Hematopoietic multipotent progenitor cell treated with erythropoietin and hydrocortisone succinate and interleukin-3 and kit ligand, for 15 days (in vitro differentiated cells): ENCODE measurements at regions not wholly inside any gene's neighbourhood (a gene's known extent, or its start where the extent isn't known, plus 50 kb on each side); places are given as distances from the start of the nearest gene placed in this dataset.
"Not testable (repeated sequence)": the region's sequence is repeated elsewhere in the genome, so short reads cannot be mapped to it uniquely, and the experiment has no call there.

Source experiments
- DNase-seq: peaks from one replicate; pipeline ENCODE4 v3.0.0-alpha.2; 2015; ENCODE audit warnings: low spot score

- DNase-seq = not testable (repeated sequence)
These were observed 204.5 kb downstream of the C12orf75 start for GRCh38 chr12:105535033-105535432.

GRCh38 chr12:105538880-105539279, 208.4 kb downstream of the C12orf75 start:
- no peak for DNase-seq

GRCh38 chr12:105539735-105540134, 209.2 kb downstream of the C12orf75 start:
- no peak for DNase-seq

GRCh38 chr12:105547786-105548185, 217.3 kb downstream of the C12orf75 start:
- DNase-seq = no peak

GRCh38 chr12:105548626-105549025, 218.1 kb downstream of the C12orf75 start:
- no peak for DNase-seq

GRCh38 chr12:105552056-105552455, 221.6 kb downstream of the C12orf75 start:
- no peak for DNase-seq

- no peak for DNase-seq
These were observed 223.8 kb downstream of the C12orf75 start for GRCh38 chr12:105554223-105554678.

GRCh38 chr12:105554856-105555255, 224.4 kb downstream of the C12orf75 start:
- no peak for DNase-seq

GRCh38 chr12:105555556-105556295, 225.2 kb downstream of the C12orf75 start:
- DNase-seq = no peak

- DNase-seq = no peak
These were observed 228.8 kb downstream of the C12orf75 start for GRCh38 chr12:105559310-105559709.

- DNase-seq = no peak
These were observed 231.2 kb downstream of the C12orf75 start for GRCh38 chr12:105561546-105562198.

- no peak for DNase-seq
These were observed 231.9 kb downstream of the C12orf75 start for GRCh38 chr12:105562199-105562971.

GRCh38 chr12:105567061-105567460, 236.6 kb downstream of the C12orf75 start:
- no peak for DNase-seq

GRCh38 chr12:105569886-105570285, 239.4 kb downstream of the C12orf75 start:
- DNase-seq = no peak

GRCh38 chr12:105570944-105571343, 240.5 kb downstream of the C12orf75 start:
- DNase-seq = no peak

- no peak for DNase-seq
These were observed 243.1 kb downstream of the C12orf75 start for GRCh38 chr12:105573574-105573973.

- DNase-seq = no peak
These were observed 243.7 kb downstream of the C12orf75 start for GRCh38 chr12:105574056-105574715.

- DNase-seq = no peak
These were observed 244.7 kb downstream of the C12orf75 start for GRCh38 chr12:105575235-105575634.

- no peak for DNase-seq
These were observed 245.8 kb downstream of the C12orf75 start for GRCh38 chr12:105576261-105576660.

- no peak for DNase-seq
These were observed 250.4 kb downstream of the C12orf75 start for GRCh38 chr12:105580821-105581352.

GRCh38 chr12:105581420-105581819, 250.9 kb downstream of the C12orf75 start:
- no peak for DNase-seq

GRCh38 chr12:105585107-105585506, 254.6 kb downstream of the C12orf75 start:
- DNase-seq = no peak
